Uterus (tissue), 3 donors: ENCODE measurements at regions not wholly inside any gene's neighbourhood (a gene's known extent, or its start where the extent isn't known, plus 50 kb on each side); places are given as distances from the start of the nearest gene placed in this dataset.

Experiments
- DNase-seq, 2 donors: peaks; one replicate each; pipeline ENCODE4 v3.0.0-alpha.2; 2019 to 2020
- H3K27ac ChIP-seq, 2 donors: fragments of 200-600 bp; sonication (generic); 1 replicate in 1 of 2; 2 replicates in 1 of 2; pipeline ENCODE4 v1.5.1; 2016 to 2018
- H3K27me3 ChIP-seq, 2 donors: fragments of 200-600 bp; sonication (generic); one replicate each; pipeline ENCODE4 v1.5.1; 2018 to 2019; ENCODE audit warnings: control low read depth in 1 of 2
- H3K36me3 ChIP-seq, 2 donors: fragments of 200-600 bp; sonication (generic); one replicate each; pipeline ENCODE4 v1.5.1; 2019; ENCODE audit warnings: control low read depth in 1 of 2
- H3K4me1 ChIP-seq, 2 donors: fragments of 200-600 bp; sonication (generic); one replicate each; pipeline ENCODE4 v1.5.1; 2018 to 2019; ENCODE audit warnings: control low read depth in 1 of 2
- H3K4me3 ChIP-seq, 2 donors: fragments of 200-600 bp; sonication (generic); 1 replicate in 1 of 2; 2 replicates in 1 of 2; pipeline ENCODE4 v1.5.1; 2018 to 2019; ENCODE audit warnings: mild to moderate bottlenecking in 1 of 2
- H3K9me3 ChIP-seq, 2 donors: fragments of 200-600 bp; sonication (generic); one replicate each; pipeline ENCODE4 v1.5.1; 2019; ENCODE audit warnings: control low read depth in 1 of 2
- POLR2A ChIP-seq, 2 donors: fragments of 450-650 bp; IDR thresholded peaks; one replicate each; pipeline ENCODE4 v1.6.1; 2016; ENCODE audit warnings: antibody characterized with exemption in 2 of 2, mild to moderate bottlenecking in 1 of 2, moderate library complexity in 1 of 2
- intact Hi-C: fragments of 100-400 bp; cut with DNase I; formaldehyde crosslinking; loops from one replicate; pipeline ENCODE4 v1.15.1; 2023; ENCODE audit warnings: low total_unique reads
- TF ChIP-seq, protein P1 (sequence below), 4 experiments: fragments of 200-600 bp in 2 of 4; fragments of 450-650 bp in 2 of 4; sonication (generic) in 2 of 4; IDR thresholded peaks; one replicate each; pipeline ENCODE4 v1.5.1; 2016 to 2019; ENCODE audit warnings: antibody characterized with exemption in 4 of 4, mild to moderate bottlenecking in 2 of 4, moderate library complexity in 1 of 4
- donor health status: DM: yes; HTN: yes; CAD: no.

DNA sequence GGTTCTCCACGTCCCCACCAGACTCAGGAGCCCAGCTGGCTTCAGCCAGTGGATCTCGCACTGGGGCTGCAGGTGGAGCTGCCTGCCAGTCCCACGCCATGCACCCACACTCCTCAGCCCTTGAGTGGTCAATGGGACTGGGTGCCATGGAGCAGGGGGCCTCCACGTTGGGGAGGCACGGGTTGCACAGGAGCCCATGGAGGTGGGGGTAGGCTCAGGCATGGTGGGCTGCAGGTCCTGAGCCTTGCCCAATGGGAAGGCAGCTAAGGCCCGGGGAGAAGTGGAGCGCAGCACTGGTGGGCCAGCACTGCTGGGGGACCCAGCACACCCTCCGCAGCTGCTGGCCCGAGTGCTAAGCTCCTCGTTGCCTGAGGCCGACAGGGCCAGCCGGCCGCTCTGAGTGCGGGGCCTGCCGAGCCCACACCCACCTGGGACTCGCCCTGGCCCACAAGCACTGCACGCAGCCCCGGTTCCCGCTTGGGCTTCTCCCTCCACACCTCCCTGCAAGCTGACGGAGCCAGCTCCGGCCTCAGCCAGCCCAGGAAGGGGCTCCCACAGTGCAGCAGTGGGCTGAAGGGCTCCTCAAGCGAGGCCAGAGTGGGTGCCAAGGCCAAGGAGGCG is 258.5 kb upstream of the PDGFD start:
- Histone ChIP-seq H3K4me3 (no peak overlapping the region), H3K4me1 (no peaks in the 10 kb centered on the region), H3K27me3 (no peaks in the 10 kb centered on the region), H3K9me3 (no peaks in the 10 kb centered on the region), H3K27ac (no peak overlapping the region), H3K36me3 (no peaks in the 10 kb centered on the region)
- TF ChIP-seq POLR2A (IDR thresholded peaks at IDR 0.05): no peak
- TF ChIP-seq, protein P1, sequence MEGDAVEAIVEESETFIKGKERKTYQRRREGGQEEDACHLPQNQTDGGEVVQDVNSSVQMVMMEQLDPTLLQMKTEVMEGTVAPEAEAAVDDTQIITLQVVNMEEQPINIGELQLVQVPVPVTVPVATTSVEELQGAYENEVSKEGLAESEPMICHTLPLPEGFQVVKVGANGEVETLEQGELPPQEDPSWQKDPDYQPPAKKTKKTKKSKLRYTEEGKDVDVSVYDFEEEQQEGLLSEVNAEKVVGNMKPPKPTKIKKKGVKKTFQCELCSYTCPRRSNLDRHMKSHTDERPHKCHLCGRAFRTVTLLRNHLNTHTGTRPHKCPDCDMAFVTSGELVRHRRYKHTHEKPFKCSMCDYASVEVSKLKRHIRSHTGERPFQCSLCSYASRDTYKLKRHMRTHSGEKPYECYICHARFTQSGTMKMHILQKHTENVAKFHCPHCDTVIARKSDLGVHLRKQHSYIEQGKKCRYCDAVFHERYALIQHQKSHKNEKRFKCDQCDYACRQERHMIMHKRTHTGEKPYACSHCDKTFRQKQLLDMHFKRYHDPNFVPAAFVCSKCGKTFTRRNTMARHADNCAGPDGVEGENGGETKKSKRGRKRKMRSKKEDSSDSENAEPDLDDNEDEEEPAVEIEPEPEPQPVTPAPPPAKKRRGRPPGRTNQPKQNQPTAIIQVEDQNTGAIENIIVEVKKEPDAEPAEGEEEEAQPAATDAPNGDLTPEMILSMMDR (IDR thresholded peaks at IDR 0.05): no peak
- intact Hi-C loops: no loop called here
- no peak for DNase-seq

DNA sequence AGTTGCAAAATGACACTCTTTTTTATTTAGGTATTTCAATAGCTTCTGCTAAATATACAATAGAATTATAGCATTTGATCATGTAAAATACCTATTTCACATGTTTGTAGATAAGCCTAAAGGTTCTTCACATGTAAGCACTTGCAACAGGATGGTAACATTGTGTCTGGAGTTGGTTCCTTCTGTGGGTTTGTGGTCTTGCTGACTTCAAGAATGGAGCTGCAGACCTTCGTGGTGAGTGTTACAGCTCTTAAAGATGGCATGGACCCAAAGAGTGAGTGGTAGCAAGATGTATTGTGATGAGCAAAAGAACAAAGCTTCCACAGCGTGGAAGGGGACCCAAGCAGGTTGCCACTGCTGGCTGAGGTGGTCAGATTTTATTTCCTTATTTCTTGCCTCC is 246.4 kb upstream of the PDGFD start:
- intact Hi-C loops: no loop called here
- Histone ChIP-seq H3K27ac (no peak overlapping the region), H3K27me3 (no peaks in the 10 kb centered on the region), H3K9me3 (no peaks in the 10 kb centered on the region), H3K4me1 (no peaks in the 10 kb centered on the region), H3K4me3 (no peak overlapping the region), H3K36me3 (no peaks in the 10 kb centered on the region)
- no peak for DNase-seq
- no peak for TF ChIP-seq POLR2A (IDR thresholded peaks at IDR 0.05)
- TF ChIP-seq, protein P1 (IDR thresholded peaks at IDR 0.05): no peak

DNA sequence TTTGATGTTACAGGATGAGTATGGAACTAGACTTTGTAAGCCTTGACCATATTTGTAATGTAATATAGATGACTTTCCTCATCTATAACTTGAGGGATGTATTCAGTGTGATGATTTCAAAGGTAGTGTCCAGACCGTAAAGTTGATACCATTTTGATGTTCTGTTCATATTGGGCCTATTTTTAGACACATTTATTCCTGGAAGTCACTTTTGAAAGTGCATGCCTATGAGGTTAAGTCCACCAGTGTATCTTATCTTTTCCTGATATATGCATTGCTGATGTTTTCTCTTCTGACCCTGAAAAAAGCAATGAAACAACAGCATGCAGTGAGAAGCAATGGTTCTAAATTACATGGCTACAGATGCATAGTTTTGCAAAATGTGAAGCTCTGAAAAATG is 244.7 kb upstream of the PDGFD start:
- no peak for DNase-seq
- no peaks in the 10 kb centered on the region for H3K36me3 ChIP-seq
- no peaks in the 10 kb centered on the region for H3K9me3 ChIP-seq
- no peaks in the 10 kb centered on the region for H3K4me1 ChIP-seq
- H3K27ac ChIP-seq: no peak overlapping the region
- H3K27me3 ChIP-seq: no peaks in the 10 kb centered on the region
- TF ChIP-seq, protein P1 (IDR thresholded peaks at IDR 0.05): no peak
- TF ChIP-seq POLR2A (IDR thresholded peaks at IDR 0.05): no peak
- H3K4me3 ChIP-seq: no peak overlapping the region
- intact Hi-C loops: no loop called here

DNA sequence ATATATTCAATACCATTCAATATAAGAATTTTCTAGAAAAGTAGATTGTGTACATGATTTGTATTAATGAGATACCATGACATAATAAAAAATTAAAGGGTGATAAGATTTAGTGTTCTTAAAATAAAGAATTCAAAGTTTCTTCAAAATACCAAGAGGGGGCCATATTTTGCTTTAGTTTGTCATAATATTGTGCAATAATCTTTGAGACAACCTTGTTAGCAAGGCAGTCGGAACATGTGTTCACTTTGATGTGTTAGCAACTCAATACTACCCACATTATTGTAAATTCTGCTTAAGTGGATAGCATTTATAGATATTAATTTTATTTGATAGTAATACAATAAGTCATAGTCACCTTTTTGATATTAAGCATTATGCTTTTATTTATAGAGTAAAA is 241.3 kb upstream of the PDGFD start:
- no peak for TF ChIP-seq POLR2A (IDR thresholded peaks at IDR 0.05)
- TF ChIP-seq, protein P1 (IDR thresholded peaks at IDR 0.05): no peak
- Histone ChIP-seq H3K4me3 (no peak overlapping the region), H3K4me1 (no peaks in the 10 kb centered on the region), H3K9me3 (no peaks in the 10 kb centered on the region), H3K27me3 (no peaks in the 10 kb centered on the region), H3K27ac (no peak overlapping the region), H3K36me3 (no peaks in the 10 kb centered on the region)
- intact Hi-C loops: no loop called here
- no peak for DNase-seq

DNA sequence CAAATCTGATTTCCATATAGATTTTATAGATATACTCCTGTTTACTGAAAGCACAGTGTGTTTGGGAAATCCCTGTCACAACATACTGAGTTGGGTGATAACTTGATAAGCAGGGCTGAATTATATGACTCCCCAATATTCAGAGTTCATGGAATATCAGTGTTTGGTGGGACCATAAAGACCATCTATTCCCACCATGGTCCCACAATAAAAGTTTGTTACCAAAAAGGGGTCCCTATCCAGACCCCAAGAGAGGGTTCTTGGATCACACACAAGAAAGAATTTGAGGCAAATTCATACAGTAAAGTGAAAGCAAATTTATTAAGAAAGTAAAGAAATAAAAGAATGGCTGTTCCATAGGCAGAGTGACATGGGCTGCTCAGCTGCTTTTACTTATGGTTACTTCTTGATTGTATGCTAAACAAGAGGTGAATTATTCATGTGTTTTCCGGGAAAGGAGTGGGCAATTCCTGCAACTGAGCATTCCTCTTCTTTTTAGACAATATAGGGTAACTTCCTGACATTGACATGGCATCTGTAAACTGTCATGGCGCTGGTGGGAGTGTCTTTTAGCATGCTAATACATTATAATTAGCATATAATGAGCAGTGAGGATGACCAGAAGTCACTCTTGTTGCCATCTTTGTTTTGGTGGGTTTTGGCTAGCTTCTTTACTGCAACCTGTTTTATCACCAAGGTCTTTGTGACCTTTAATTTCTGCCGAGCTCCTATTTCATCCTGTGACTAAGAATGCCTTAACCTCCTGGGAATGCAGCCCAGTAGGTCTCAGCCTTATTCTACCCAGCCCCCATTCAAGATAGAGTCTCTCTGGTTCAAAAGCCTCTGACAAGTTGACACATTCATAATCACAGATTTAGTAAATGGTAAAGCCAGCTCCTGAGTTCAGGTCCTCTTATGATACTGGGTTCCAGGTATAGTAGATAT is 240.6 kb upstream of the PDGFD start:
- Histone ChIP-seq H3K4me1 (no peaks in the 10 kb centered on the region), H3K4me3 (no peak overlapping the region), H3K27me3 (no peaks in the 10 kb centered on the region), H3K27ac (no peak overlapping the region), H3K36me3 (no peaks in the 10 kb centered on the region), H3K9me3 (no peaks in the 10 kb centered on the region)
- intact Hi-C loops: no loop called here
- no peak for DNase-seq
- no peak for TF ChIP-seq POLR2A (IDR thresholded peaks at IDR 0.05)
- TF ChIP-seq, protein P1 (IDR thresholded peaks at IDR 0.05): no peak
